Stimulated activated CD4-positive, alpha-beta T cell treated with anti-CD3 and anti-CD28 coated beads, Interleukin-1b, Interleukin-23, amount 100 ng/mL, for 4 hours (primary cell): ENCODE measurements at regions not wholly inside any gene's neighbourhood (a gene's known extent, or its start where the extent isn't known, plus 50 kb on each side); places are given as distances from the start of the nearest gene placed in this dataset.

ENCODE experiments used
- DNase-seq, 2 donors: peaks; one replicate each; pipeline ENCODE4 v3.0.0-alpha.2; 2020; ENCODE audit warnings: low read depth in 2 of 2

GRCh38 chr5:117805058-117805457 is 1183.3 kb downstream of the DTWD2 start:
- DNase-seq = no peak

GRCh38 chr5:117803533-117803932 is 1184.8 kb downstream of the DTWD2 start:
- no peak for DNase-seq

GRCh38 chr5:117801583-117801982 is 1186.8 kb downstream of the DTWD2 start:
- DNase-seq = no peak

- DNase-seq = no peak
Observed at GRCh38 chr5:117800261-117800660, 1188.1 kb downstream of the DTWD2 start.

GRCh38 chr5:117794847-117795246 is 1193.5 kb downstream of the DTWD2 start:
- no peak for DNase-seq

- DNase-seq = no peak
Observed at GRCh38 chr5:117793963-117794362, 1194.4 kb downstream of the DTWD2 start.

- DNase-seq = no peak
Observed at GRCh38 chr5:117792476-117792875, 1195.9 kb downstream of the DTWD2 start.

- no peak for DNase-seq
Observed at GRCh38 chr5:117788596-117788995, 1199.8 kb downstream of the DTWD2 start.

GRCh38 chr5:117779171-117779570 is 1204.5 kb upstream of the SEMA6A start:
- DNase-seq = no peak

GRCh38 chr5:117776977-117777376 is 1202.4 kb upstream of the SEMA6A start:
- no peak for DNase-seq

GRCh38 chr5:117769877-117770276 is 1195.3 kb upstream of the SEMA6A start:
- no peak for DNase-seq

GRCh38 chr5:117763271-117763670 is 1188.6 kb upstream of the SEMA6A start:
- DNase-seq = no peak

- DNase-seq = no peak
Observed at GRCh38 chr5:117761186-117761585, 1186.6 kb upstream of the SEMA6A start.

GRCh38 chr5:117759849-117760499 is 1185.4 kb upstream of the SEMA6A start:
- DNase-seq = no peak

- no peak for DNase-seq
Observed at GRCh38 chr5:117752403-117752802, 1177.8 kb upstream of the SEMA6A start.

- no peak for DNase-seq
Observed at GRCh38 chr5:117748336-117748735, 1173.7 kb upstream of the SEMA6A start.

GRCh38 chr5:117743337-117743736 is 1168.7 kb upstream of the SEMA6A start:
- no peak for DNase-seq

GRCh38 chr5:117741655-117742206 is 1167.1 kb upstream of the SEMA6A start:
- no peak for DNase-seq

GRCh38 chr5:117740268-117740667 is 1165.6 kb upstream of the SEMA6A start:
- no peak for DNase-seq

GRCh38 chr5:117738571-117738970 is 1163.9 kb upstream of the SEMA6A start:
- DNase-seq = no peak

GRCh38 chr5:117736698-117737097 is 1162.1 kb upstream of the SEMA6A start:
- DNase-seq = no peak

- no peak for DNase-seq
Observed at GRCh38 chr5:117734056-117734455, 1159.4 kb upstream of the SEMA6A start.

- DNase-seq = no peak
Observed at GRCh38 chr5:117733051-117733450, 1158.4 kb upstream of the SEMA6A start.

- no peak for DNase-seq
Observed at GRCh38 chr5:117732264-117732663, 1157.6 kb upstream of the SEMA6A start.
